SU-DHL-6 (cell line): ENCODE measurements at regions not wholly inside any gene's neighbourhood (a gene's known extent, or its start where the extent isn't known, plus 50 kb on each side); places are given as distances from the start of the nearest gene placed in this dataset.

Experiments used
- H2AFZ ChIP-seq: fragments of 200-600 bp; sonication (generic); 2 replicates; pipeline ENCODE4 v1.6.1; 2014; ENCODE audit warnings: low read depth, mild to moderate bottlenecking, moderate library complexity, mixed read lengths, antibody characterized with exemption, low read length; ENCODE audit not compliant: severe bottlenecking
- H3F3A ChIP-seq: fragments of 200-600 bp; shearing (Covaris generic); 2 replicates; pipeline ENCODE4 v1.6.0; 2016; ENCODE audit warnings: antibody characterized with exemption, mild to moderate bottlenecking; ENCODE audit not compliant: insufficient read depth
- H3K27ac ChIP-seq: fragments of 200-600 bp; sonication (generic); 2 replicates; pipeline ENCODE4 v1.5.1; 2016; ENCODE audit warnings: low read depth, mild to moderate bottlenecking, low read length, moderate library complexity, mixed read lengths
- H3K27me3 ChIP-seq: fragments of 200-600 bp; sonication (generic), shearing (Covaris generic); 2 replicates; pipeline ENCODE4 v1.6.0; 2014; ENCODE audit warnings: mild to moderate bottlenecking, low read length
- H3K36me3 ChIP-seq: fragments of 200-600 bp; sonication (generic); 2 replicates; pipeline ENCODE4 v1.6.1; 2014; ENCODE audit warnings: mild to moderate bottlenecking, low read length, mixed read lengths
- H3K4me2 ChIP-seq: fragments of 300-600, 200-600 bp; shearing (Covaris generic), sonication (generic); 2 replicates; pipeline ENCODE4 v1.6.0; 2014; ENCODE audit warnings: low read length, low read depth, mild to moderate bottlenecking; ENCODE audit not compliant: poor library complexity, severe bottlenecking
- H3K4me3 ChIP-seq: fragments of 200-600 bp; sonication (generic); 2 replicates; pipeline ENCODE4 v1.5.1; 2014; ENCODE audit warnings: antibody characterized with exemption, low read length, mild to moderate bottlenecking, mixed read lengths; ENCODE audit not compliant: insufficient read depth, poor library complexity, severe bottlenecking
- H3K79me2 ChIP-seq: fragments of 200-600 bp; sonication (generic); 2 replicates; pipeline ENCODE4 v1.6.1; 2014; ENCODE audit warnings: mild to moderate bottlenecking, low read length, moderate library complexity; ENCODE audit not compliant: insufficient read depth
- H3K9ac ChIP-seq: fragments of 200-600 bp; sonication (generic); 2 replicates; pipeline ENCODE4 v1.7.0; 2014; ENCODE audit warnings: mild to moderate bottlenecking, low read length
- H3K9me2 ChIP-seq: fragments of 200-600 bp; sonication (generic); replicated peaks from 2 replicates; pipeline ENCODE4 v1.6.1; 2014; ENCODE audit warnings: low read length; ENCODE audit not compliant: insufficient read depth
- H3K9me3 ChIP-seq: fragments of 200-600 bp; sonication (generic); 2 replicates; pipeline ENCODE4 v1.6.1; 2014; ENCODE audit warnings: low read length, mixed read lengths; ENCODE audit not compliant: insufficient read depth
- H4K20me1 ChIP-seq: fragments of 200-600 bp; sonication (generic); 2 replicates; pipeline ENCODE4 v1.6.1; 2014; ENCODE audit warnings: low read depth, mild to moderate bottlenecking, antibody characterized with exemption, low read length, moderate library complexity, mixed read lengths
- EZH2phosphoT487 ChIP-seq: fragments of 200-600 bp; sonication (generic), shearing (Covaris generic); conservative IDR thresholded peaks from 2 replicates; pipeline ENCODE4 v1.6.1; 2018; ENCODE audit warnings: mild to moderate bottlenecking, antibody characterized with exemption, low read length, moderate library complexity, mixed read lengths
- TF ChIP-seq, protein P1 (sequence below): fragments of 200-600 bp; sonication (generic); IDR thresholded peaks from one replicate; pipeline ENCODE4 v1.5.1; 2017; ENCODE audit warnings: antibody characterized with exemption, mild to moderate bottlenecking, low read length, moderate library complexity; ENCODE audit not compliant: insufficient read depth, poor library complexity, severe bottlenecking

- H3K4me2 ChIP-seq = no peak overlapping the region
- no peaks in the 10 kb centered on the region for H4K20me1 ChIP-seq
These were observed 252.6 kb downstream of the MED10 start for GRCh38 chr5:6125781-6126180.

GRCh38 chr5:6118691-6119090, 259.7 kb downstream of the MED10 start:
- Histone ChIP-seq H3F3A (no peaks in the 10 kb centered on the region), H4K20me1 (no peaks in the 10 kb centered on the region), H3K36me3 (no peaks in the 10 kb centered on the region), H3K4me2 (no peak overlapping the region), H3K9me3 (no peaks in the 10 kb centered on the region), H3K9me2 (no peaks in the 10 kb centered on the region), H2AFZ (no peak overlapping the region), H3K27me3 (no peaks in the 10 kb centered on the region), H3K27ac (no peak overlapping the region), H3K4me3 (no peak overlapping the region), H3K79me2 (no peaks in the 10 kb centered on the region), H3K9ac (no peak overlapping the region)
- TF ChIP-seq, protein P1, sequence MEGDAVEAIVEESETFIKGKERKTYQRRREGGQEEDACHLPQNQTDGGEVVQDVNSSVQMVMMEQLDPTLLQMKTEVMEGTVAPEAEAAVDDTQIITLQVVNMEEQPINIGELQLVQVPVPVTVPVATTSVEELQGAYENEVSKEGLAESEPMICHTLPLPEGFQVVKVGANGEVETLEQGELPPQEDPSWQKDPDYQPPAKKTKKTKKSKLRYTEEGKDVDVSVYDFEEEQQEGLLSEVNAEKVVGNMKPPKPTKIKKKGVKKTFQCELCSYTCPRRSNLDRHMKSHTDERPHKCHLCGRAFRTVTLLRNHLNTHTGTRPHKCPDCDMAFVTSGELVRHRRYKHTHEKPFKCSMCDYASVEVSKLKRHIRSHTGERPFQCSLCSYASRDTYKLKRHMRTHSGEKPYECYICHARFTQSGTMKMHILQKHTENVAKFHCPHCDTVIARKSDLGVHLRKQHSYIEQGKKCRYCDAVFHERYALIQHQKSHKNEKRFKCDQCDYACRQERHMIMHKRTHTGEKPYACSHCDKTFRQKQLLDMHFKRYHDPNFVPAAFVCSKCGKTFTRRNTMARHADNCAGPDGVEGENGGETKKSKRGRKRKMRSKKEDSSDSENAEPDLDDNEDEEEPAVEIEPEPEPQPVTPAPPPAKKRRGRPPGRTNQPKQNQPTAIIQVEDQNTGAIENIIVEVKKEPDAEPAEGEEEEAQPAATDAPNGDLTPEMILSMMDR = no peak
- TF ChIP-seq EZH2phosphoT487 = no peak

More at GRCh38 chr5:6125781-6126180, 252.6 kb downstream of the MED10 start:
- Histone ChIP-seq H3K27ac (no peak overlapping the region), H3K9me3 (no peaks in the 10 kb centered on the region; the same call in 1 of the 2 replicates), H3K4me3 (no peak overlapping the region), H3K9ac (no peak overlapping the region), H3K79me2 (no peaks in the 10 kb centered on the region), H2AFZ (no peak overlapping the region), H3K36me3 (no peaks in the 10 kb centered on the region), H3K27me3 (no peaks in the 10 kb centered on the region), H3K9me2 (no peaks in the 10 kb centered on the region), H3F3A (no peaks in the 10 kb centered on the region)
- TF ChIP-seq, protein P1 = no peak
- TF ChIP-seq EZH2phosphoT487 = no peak

- Histone ChIP-seq H3F3A (no peaks in the 10 kb centered on the region), H3K79me2 (no peaks in the 10 kb centered on the region), H3K27me3 (no peaks in the 10 kb centered on the region), H4K20me1 (no peaks in the 10 kb centered on the region), H3K36me3 (no peaks in the 10 kb centered on the region), H2AFZ (no peak overlapping the region), H3K4me2 (no peak overlapping the region), H3K27ac (no peak overlapping the region), H3K9me3 (no peaks in the 10 kb centered on the region), H3K4me3 (no peak overlapping the region), H3K9ac (no peak overlapping the region), H3K9me2 (no peaks in the 10 kb centered on the region)
- TF ChIP-seq, protein P1 = no peak
- no peak for TF ChIP-seq EZH2phosphoT487
These were observed 261.1 kb downstream of the MED10 start for GRCh38 chr5:6117212-6117611.
